T-helper 1 cell treated with Interleukin-12 subunit alpha and Interleukin-12 subunit beta and Interleukin-4 antibody, amounts not matched to agents 30 μg/mL and 1 μg/mL, for 36 hours (primary cell): ENCODE measurements at regions not wholly inside any gene's neighbourhood (a gene's known extent, or its start where the extent isn't known, plus 50 kb on each side); places are given as distances from the start of the nearest gene placed in this dataset.

ENCODE experiments used
- H3K27ac Mint-ChIP-seq: one replicate; pipeline ENCODE4 v1.8.0; 2021; ENCODE audit warnings: mild to moderate bottlenecking, mixed read lengths
- H3K27me3 Mint-ChIP-seq: one replicate; pipeline ENCODE4 v1.8.0; 2021; ENCODE audit warnings: low read depth, mixed read lengths
- H3K36me3 Mint-ChIP-seq: one replicate; pipeline ENCODE4 v1.8.0; 2021; ENCODE audit warnings: low read depth, mixed read lengths
- H3K4me1 Mint-ChIP-seq: one replicate; pipeline ENCODE4 v1.8.0; 2021; ENCODE audit warnings: low read depth, mixed read lengths
- H3K4me3 Mint-ChIP-seq: one replicate; pipeline ENCODE4 v1.8.0; 2021; ENCODE audit warnings: mild to moderate bottlenecking, moderate library complexity, mixed read lengths
- H3K9me3 Mint-ChIP-seq: one replicate; pipeline ENCODE4 v1.8.0; 2021; ENCODE audit warnings: mixed read lengths

DNA sequence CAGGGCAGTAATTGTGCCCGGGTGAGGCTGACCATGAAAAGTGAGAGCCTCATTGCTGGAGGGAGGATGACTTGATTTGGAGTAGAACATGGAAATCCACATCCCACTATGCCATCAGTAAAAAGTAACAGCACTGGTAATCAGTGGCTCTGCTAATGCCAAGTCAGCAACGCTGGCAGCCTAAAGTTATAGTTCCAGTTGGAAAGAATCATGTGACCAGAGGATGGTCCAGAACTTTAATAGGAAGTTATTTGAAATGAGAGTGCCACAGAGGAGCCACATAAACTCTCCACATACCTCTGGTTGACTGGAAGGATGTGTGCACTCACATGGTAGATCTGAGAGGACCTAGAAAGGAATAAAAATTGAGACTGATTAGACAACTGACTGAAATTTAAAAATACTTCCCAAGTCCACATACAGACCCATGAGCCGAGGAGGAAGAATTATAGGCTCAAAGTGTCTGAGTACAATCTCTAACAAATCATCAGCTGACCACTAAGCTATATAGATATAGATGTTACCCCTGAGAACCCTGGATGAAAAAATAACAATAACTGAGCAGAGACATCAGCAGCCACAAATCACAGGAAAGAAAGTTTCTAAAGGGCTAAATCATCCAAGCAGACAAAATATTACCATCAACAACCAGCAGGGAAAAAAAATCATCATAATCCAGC is 346.8 kb downstream of the STK39 start:
- H3K27ac Mint-ChIP-seq: no peak overlapping the region
- no peak overlapping the region for H3K4me3 Mint-ChIP-seq
- H3K4me1 Mint-ChIP-seq: no peaks in the 10 kb centered on the region
- H3K27me3 Mint-ChIP-seq: peaks cover 11% of the 10 kb centered on the region
- H3K9me3 Mint-ChIP-seq: no peaks in the 10 kb centered on the region
- no peaks in the 10 kb centered on the region for H3K36me3 Mint-ChIP-seq

DNA sequence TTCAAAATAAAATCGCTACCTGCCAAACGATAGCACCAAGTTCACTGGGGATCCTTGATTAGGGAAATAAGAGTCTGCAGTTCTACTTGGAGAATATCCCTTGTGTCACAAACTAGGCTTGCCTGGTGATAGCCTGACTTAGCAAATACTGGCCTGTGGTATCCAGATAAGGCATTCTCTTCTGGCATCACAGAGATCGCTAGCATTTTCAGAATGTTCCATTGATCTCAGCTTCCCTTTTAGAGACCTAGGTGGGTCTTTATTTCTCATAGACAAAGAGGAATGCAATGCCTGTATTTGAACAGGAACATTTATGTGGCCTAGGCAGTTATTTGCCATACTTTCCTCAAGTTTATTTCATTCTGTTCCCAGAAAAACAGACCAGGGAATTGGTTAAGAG is 349.1 kb downstream of the STK39 start:
- Mint-ChIP-seq H3K4me1 (no peaks in the 10 kb centered on the region), H3K4me3 (no peak overlapping the region), H3K36me3 (no peaks in the 10 kb centered on the region), H3K27ac (no peak overlapping the region), H3K27me3 (peaks cover 7% of the 10 kb centered on the region), H3K9me3 (no peaks in the 10 kb centered on the region)

DNA sequence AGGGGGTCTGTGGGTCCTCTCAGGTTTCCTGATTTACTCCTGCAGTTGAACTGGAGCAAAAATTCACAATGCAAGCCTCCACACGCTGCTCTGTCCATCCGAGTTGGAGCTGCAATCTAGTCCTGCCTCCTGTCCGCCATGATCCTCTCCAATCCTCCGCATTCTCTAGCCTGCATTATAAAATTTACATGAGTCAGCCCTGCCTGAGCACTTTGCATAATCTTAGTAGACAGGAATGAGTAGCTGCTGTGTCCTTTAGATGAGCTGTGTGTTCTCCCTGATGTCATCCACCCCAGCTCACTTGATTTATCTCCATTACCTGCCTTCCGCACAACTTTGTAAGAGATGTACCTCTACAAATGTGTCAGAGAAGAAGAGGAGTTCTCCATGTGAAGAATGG is 355.6 kb downstream of the STK39 start:
- H3K27ac Mint-ChIP-seq: no peak overlapping the region
- no peak overlapping the region for H3K4me3 Mint-ChIP-seq
- peaks cover 5% of the 10 kb centered on the region for H3K27me3 Mint-ChIP-seq
- H3K9me3 Mint-ChIP-seq: peaks cover 30% of the 10 kb centered on the region
- H3K4me1 Mint-ChIP-seq: no peaks in the 10 kb centered on the region
- H3K36me3 Mint-ChIP-seq: no peaks in the 10 kb centered on the region

DNA sequence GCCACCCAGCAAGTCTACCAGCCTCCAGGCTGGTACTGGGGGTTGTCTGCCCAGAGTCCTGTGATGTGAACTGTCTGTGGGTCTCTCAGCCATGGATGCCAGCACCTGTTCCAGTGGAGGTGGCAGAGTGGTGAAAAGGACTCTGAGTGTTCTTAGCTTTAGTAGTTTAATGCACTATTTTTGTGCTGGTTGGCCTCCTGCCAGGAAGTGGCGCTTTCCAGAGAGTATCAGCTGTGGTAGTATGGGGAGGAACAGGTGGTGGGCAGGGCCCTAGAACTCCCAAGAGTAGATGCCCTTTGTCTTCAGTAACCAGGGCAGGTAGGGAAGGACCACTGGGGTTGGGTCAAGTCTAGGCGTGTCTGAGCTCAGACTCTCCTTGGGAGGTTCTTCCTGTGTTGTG is 356.7 kb downstream of the STK39 start:
- H3K4me3 Mint-ChIP-seq: no peak overlapping the region
- no peaks in the 10 kb centered on the region for H3K36me3 Mint-ChIP-seq
- H3K27ac Mint-ChIP-seq: no peak overlapping the region
- peaks cover 5% of the 10 kb centered on the region for H3K27me3 Mint-ChIP-seq
- peaks cover 30% of the 10 kb centered on the region for H3K9me3 Mint-ChIP-seq
- H3K4me1 Mint-ChIP-seq: no peaks in the 10 kb centered on the region

DNA sequence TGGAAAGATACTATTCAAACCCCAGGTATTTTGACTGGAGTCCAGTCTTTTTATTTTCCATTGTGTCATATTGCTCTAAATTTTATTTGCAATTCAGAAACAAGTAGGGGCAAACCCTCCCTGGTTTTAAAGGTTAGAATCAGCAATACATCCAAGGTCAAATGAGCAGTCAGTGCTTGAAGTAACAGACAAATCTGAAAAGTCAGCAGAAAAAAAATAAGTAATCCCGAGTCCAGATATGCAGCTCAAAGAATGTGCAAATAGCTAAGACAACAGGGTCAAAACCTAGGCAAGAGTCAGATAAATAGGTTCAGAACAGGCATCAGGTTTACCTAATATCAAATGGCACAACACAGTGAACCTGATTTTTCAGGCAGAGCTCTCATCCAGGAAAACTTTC is 367.0 kb downstream of the STK39 start:
- H3K4me1 Mint-ChIP-seq: no peaks in the 10 kb centered on the region
- H3K36me3 Mint-ChIP-seq: no peaks in the 10 kb centered on the region
- peaks cover 14% of the 10 kb centered on the region for H3K27me3 Mint-ChIP-seq
- H3K4me3 Mint-ChIP-seq: no peak overlapping the region
- H3K27ac Mint-ChIP-seq: no peak overlapping the region
- H3K9me3 Mint-ChIP-seq: no peaks in the 10 kb centered on the region

DNA sequence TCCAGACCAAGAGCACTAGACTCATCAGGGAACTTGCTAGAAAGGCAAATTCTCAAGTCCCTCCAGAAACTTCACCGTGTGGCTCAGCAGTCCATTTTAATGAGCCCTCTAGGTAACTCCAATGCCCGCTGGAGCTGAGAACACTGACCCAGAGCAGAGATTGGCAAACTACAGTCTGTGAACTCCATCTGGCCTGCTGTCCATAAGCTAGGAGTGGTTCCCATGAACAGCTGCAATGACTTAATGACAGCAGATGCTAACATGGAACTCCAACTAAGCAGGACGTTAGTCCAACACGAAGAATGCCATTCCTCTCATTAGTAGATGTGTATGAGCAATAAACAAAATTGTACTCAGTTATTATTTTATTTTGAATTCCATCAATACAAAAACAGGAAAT is 371.9 kb downstream of the STK39 start:
- no peaks in the 10 kb centered on the region for H3K36me3 Mint-ChIP-seq
- no peaks in the 10 kb centered on the region for H3K9me3 Mint-ChIP-seq
- peaks cover 15% of the 10 kb centered on the region for H3K27me3 Mint-ChIP-seq
- H3K27ac Mint-ChIP-seq: no peak overlapping the region
- no peaks in the 10 kb centered on the region for H3K4me1 Mint-ChIP-seq
- H3K4me3 Mint-ChIP-seq: no peak overlapping the region

DNA sequence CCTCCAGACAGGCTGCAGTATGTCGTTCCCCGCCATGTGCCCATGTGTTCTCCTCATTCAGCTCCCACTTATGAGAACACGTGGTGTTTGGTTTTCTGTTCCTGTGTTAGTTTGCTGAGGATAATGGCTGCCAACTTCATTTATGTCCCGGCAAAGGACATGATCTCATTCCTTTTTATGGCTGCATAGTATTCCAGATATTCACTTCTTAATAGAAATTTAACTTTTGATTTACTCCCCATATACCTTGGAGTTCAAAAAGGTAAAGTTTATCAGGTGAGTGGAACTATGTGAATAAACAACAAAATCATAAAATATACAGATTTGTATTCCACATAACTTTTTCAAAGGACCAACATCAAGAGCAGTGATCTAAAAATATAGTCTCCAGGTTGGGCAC is 372.6 kb downstream of the STK39 start:
- H3K4me1 Mint-ChIP-seq: no peaks in the 10 kb centered on the region
- peaks cover 15% of the 10 kb centered on the region for H3K27me3 Mint-ChIP-seq
- H3K4me3 Mint-ChIP-seq: no peak overlapping the region
- H3K36me3 Mint-ChIP-seq: no peaks in the 10 kb centered on the region
- no peak overlapping the region for H3K27ac Mint-ChIP-seq
- H3K9me3 Mint-ChIP-seq: no peaks in the 10 kb centered on the region

DNA sequence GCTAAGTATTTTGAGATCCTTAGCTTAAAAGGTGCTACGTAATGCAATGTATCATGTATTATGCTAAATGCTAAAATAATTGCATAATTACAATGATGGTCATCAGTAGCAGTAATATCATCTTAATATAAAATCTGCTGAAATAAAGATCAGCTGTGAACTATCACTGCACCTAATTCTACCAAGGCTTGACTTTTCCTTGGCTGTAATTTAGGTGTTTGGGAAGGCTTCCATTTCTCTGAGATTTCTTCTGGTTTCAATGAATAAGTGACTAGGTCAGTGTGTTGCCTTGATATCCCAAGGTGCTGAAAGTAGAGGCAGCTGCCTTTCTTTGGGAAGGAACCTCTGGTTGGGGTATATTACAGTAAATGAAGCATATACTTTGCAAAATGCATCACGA is 376.1 kb downstream of the STK39 start:
- Mint-ChIP-seq H3K27ac (no peak overlapping the region), H3K4me1 (no peaks in the 10 kb centered on the region), H3K27me3 (peaks cover 6% of the 10 kb centered on the region), H3K9me3 (no peaks in the 10 kb centered on the region), H3K4me3 (no peak overlapping the region), H3K36me3 (no peaks in the 10 kb centered on the region)

DNA sequence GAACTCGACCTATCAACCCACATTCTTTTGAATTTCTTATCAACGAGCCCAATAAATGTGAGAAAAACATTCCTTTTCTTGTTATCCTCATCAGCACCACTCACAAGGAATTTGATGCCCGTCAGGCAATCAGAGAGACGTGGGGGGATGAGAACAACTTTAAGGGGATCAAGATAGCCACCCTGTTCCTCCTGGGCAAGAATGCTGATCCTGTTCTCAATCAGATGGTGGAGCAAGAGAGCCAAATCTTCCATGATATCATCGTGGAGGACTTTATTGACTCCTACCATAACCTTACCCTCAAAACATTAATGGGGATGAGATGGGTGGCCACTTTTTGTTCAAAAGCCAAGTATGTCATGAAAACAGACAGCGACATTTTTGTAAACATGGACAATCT is 378.2 kb downstream of the STK39 start:
- H3K36me3 Mint-ChIP-seq: no peaks in the 10 kb centered on the region
- no peaks in the 10 kb centered on the region for H3K4me1 Mint-ChIP-seq
- no peak overlapping the region for H3K27ac Mint-ChIP-seq
- H3K27me3 Mint-ChIP-seq: peaks cover 10% of the 10 kb centered on the region
- H3K4me3 Mint-ChIP-seq: no peak overlapping the region
- no peaks in the 10 kb centered on the region for H3K9me3 Mint-ChIP-seq

DNA sequence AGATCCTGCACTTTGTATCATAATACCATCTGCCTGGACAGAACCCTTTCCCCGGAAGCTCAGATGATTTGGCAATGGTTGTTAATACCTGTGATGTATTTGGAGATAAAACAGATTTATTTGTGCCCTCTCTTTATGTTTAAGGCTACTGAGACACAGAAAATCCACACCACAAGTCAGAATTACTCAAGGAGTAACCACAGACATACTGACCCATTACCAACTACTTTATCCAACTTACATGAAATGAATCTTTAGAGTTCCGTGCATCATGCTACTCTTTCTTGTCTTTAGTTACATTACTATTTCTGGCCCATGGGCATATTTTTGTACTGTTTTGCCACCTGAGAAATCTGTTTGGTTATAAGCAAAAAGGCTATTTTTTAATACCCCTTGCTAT is 384.0 kb downstream of the STK39 start:
- H3K27ac Mint-ChIP-seq: no peak overlapping the region
- H3K27me3 Mint-ChIP-seq: peaks cover 14% of the 10 kb centered on the region
- no peaks in the 10 kb centered on the region for H3K9me3 Mint-ChIP-seq
- peaks cover 19% of the 10 kb centered on the region for H3K4me1 Mint-ChIP-seq
- H3K36me3 Mint-ChIP-seq: no peaks in the 10 kb centered on the region
- no peak overlapping the region for H3K4me3 Mint-ChIP-seq

DNA sequence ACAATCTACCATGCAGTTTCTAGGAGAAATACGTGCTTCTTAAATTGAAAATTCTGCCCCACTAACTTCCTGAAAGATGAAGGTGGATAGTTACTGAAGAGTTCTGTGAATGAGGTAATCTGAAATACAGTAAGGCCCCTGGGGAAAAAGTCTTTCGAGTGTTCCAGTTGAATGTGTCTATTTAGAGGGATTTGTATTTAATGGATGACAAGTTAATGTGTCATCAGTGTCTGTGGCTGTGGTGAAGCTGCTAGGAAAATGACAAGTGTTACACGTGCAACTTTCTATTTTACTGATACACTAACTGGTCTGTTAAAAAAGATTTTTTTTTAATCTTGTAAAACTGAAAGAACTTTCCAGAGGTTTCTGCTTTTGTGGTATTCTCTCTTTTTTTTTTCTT is 384.6 kb downstream of the STK39 start:
- no peaks in the 10 kb centered on the region for H3K9me3 Mint-ChIP-seq
- H3K27ac Mint-ChIP-seq: no peak overlapping the region
- H3K4me3 Mint-ChIP-seq: peak overlapping the region; percentile 3

DNA sequence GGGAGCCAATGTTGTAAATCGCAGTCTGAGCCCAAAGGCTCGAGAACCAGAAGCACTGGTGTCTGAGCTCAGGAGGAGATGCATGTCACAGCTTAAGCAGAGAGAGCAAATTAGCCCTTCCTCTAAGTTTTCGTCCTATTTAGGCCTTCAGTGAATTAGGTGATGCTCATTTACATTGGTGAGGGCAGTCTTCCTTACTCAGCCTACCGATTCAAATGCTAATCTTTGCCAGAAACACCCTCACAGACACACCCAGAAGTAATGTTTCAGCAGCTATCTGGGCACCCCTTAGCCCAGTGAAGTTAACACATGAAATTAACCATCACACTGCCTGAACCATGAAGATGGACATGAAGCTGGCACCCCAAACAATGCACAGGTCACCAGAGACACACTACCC is 385.1 kb downstream of the STK39 start:
- H3K27me3 Mint-ChIP-seq: peaks cover 15% of the 10 kb centered on the region
- no peak overlapping the region for H3K27ac Mint-ChIP-seq
- no peaks in the 10 kb centered on the region for H3K9me3 Mint-ChIP-seq

More for the DNA sequence above, 384.6 kb downstream of the STK39 start:
- Mint-ChIP-seq H3K36me3 (no peaks in the 10 kb centered on the region), H3K4me1 (peaks cover 19% of the 10 kb centered on the region), H3K27me3 (peaks cover 14% of the 10 kb centered on the region)

DNA sequence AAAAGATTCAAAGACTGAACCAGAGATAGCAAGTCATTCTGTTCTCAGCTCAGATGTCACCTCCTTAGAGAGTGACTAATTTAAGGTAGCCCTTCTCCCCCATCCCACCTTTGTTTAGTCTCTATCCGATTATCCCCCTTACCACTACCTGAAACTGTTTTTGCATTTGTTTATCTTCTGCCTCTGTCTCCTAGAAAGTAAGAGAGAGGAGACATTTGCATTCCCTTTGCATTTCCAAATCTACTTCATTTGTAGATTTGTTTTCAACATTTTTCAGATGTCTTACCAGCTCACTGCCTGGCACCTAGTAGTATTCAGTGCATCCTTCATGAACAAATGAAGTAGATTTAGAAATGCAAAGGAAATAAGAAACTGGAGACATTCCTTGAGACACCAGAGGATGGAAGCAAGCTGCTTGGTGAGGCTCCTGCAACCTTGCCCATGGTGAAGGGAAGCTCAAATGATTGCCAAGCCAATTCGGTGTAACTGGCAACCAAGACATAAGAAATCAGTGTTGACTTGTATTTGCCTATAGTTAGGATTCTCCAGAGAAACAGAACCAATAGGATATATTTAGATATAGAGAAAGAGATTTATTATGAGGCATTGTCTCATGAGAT is 385.7 kb downstream of the STK39 start:
- Mint-ChIP-seq H3K4me1 (peaks cover 19% of the 10 kb centered on the region), H3K4me3 (no peak overlapping the region), H3K9me3 (no peaks in the 10 kb centered on the region), H3K27ac (no peak overlapping the region), H3K36me3 (no peaks in the 10 kb centered on the region), H3K27me3 (peaks cover 18% of the 10 kb centered on the region)

More for the DNA sequence above, 385.1 kb downstream of the STK39 start:
- Mint-ChIP-seq H3K36me3 (no peaks in the 10 kb centered on the region), H3K4me1 (peaks cover 19% of the 10 kb centered on the region), H3K4me3 (no peak overlapping the region)

DNA sequence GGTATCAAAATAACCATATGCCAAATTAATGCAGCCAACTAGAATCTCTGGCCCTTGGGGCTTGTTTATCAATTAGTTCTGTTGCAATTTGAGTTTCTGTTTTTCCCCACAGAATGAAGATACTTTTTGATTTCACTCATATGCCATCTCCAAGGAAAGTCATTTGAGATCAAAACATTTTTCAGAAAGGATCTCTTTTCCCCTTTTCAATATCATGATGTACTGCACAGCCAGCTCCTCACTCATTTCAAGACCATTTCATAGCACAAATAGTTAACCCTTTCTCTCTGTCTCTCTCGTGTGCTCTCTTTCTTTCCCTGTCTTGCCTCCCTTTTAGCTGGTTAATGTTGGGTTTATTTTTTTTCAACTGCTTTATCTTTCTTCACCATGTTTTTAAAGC is 387.3 kb downstream of the STK39 start:
- Mint-ChIP-seq H3K4me3 (no peak overlapping the region), H3K4me1 (peaks cover 19% of the 10 kb centered on the region), H3K27ac (no peak overlapping the region), H3K27me3 (peaks cover 14% of the 10 kb centered on the region), H3K36me3 (no peaks in the 10 kb centered on the region), H3K9me3 (no peaks in the 10 kb centered on the region)

DNA sequence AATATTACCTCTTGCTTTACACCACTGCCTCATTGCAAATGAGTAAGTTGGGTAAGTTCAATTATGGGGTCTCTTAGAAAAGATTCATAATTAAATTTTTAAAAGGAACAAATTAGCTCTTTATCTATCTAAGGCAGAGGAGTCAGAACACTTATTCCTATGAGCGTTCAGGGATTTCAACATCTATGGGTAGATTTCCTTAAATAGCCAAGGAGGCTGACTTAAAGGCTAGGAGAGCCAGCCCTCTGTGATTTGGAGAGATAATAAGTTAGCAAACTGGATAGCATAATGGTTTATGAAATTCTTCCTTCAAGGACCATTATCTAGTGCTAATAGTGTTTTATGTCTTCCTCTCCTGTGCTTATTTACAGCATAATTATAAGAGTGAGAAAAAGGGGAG is 387.7 kb downstream of the STK39 start:
- Mint-ChIP-seq H3K4me3 (no peak overlapping the region), H3K27me3 (peaks cover 14% of the 10 kb centered on the region), H3K4me1 (peaks cover 19% of the 10 kb centered on the region), H3K9me3 (no peaks in the 10 kb centered on the region), H3K36me3 (no peaks in the 10 kb centered on the region), H3K27ac (no peak overlapping the region)
